NCI-H1092 treated with DMSO at 0.1 percent for 48 hours (cell line): ENCODE measurements at regions not wholly inside any gene's neighbourhood (a gene's known extent, or its start where the extent isn't known, plus 50 kb on each side); places are given as distances from the start of the nearest gene placed in this dataset.

Experiments used
- DNase-seq: peaks from one replicate; lab custom pipeline; 2025; lab: John Stamatoyannopoulos, UW

- no peak for DNase-seq
Observed at GRCh38 chr15:67981848-67982247, 72.3 kb upstream of the PIAS1 start.

- DNase-seq, result no peak
Observed at GRCh38 chr15:67991706-67992105, 62.4 kb upstream of the PIAS1 start.

GRCh38 chr15:67992411-67992810 is 61.7 kb upstream of the PIAS1 start:
- DNase-seq, result no peak

- no peak for DNase-seq
Observed at GRCh38 chr15:67992834-67993233, 61.3 kb upstream of the PIAS1 start.

GRCh38 chr15:67997996-67998395 is 56.1 kb upstream of the PIAS1 start:
- DNase-seq, result no peak

GRCh38 chr15:67998599-67999133 is 55.4 kb upstream of the PIAS1 start:
- DNase-seq, result peak; percentile 9

GRCh38 chr15:67999320-68000100 is 54.6 kb upstream of the PIAS1 start:
- DNase-seq, result no peak

GRCh38 chr15:68000754-68001153 is 53.4 kb upstream of the PIAS1 start:
- DNase-seq, result no peak

GRCh38 chr15:68001811-68002210 is 52.3 kb upstream of the PIAS1 start:
- no peak for DNase-seq

- no peak for DNase-seq
Observed at GRCh38 chr15:68003297-68003696, 50.8 kb upstream of the PIAS1 start.
